ENCODE measurements at regions not wholly inside any gene's neighbourhood (a gene's known extent, or its start where the extent isn't known, plus 50 kb on each side); places are given as distances from the start of the nearest gene placed in this dataset.

GRCh38 chr2:16103614-16104314 lies 163.4 kb downstream of the MYCN start:
- H3K27ac ChIP-seq: no peak overlapping the region
- WGBS, 2 donors: 81 to 86% methylated on average over 11 to 12 of the region's 12 CpGs
- H3K36me3 ChIP-seq: no peaks in the 10 kb centered on the region

GRCh38 chr2:16102976-16103380 lies 162.6 kb downstream of the MYCN start:
- Histone ChIP-seq H3K36me3 (no peaks in the 10 kb centered on the region), H3K27me3 (peaks cover 0 to 8% (median 0%) of the 10 kb centered on the region in 4 donors), H3K9me3 (no peaks in the 10 kb centered on the region), H3K27ac (no peak overlapping the region), H3K4me1 (peaks cover 0 to 9% (median 0%) of the 10 kb centered on the region in 3 donors), H3K4me3 (no peak overlapping the region)
- TF ChIP-seq POLR2A (IDR thresholded peaks at IDR 0.05) (no peak), CTCF (IDR thresholded peaks at IDR 0.05) (no peak)
- intact Hi-C loops (cut with DNase I): no loop called here
- WGBS, 2 donors: 72 to 90% methylated on average over 3 to 16 of the region's 16 CpGs
- no peak for DNase-seq

More at GRCh38 chr2:16103614-16104314, 163.4 kb downstream of the MYCN start:
- intact Hi-C loops (cut with DNase I): no loop called here
- peaks cover 0 to 9% (median 0%) of the 10 kb centered on the region in 3 donors for H3K4me1 ChIP-seq
- H3K4me3 ChIP-seq: no peak overlapping the region
- TF ChIP-seq POLR2A (IDR thresholded peaks at IDR 0.05) (no peak), CTCF (IDR thresholded peaks at IDR 0.05) (no peak)
- no peak for DNase-seq
- no peaks in the 10 kb centered on the region for H3K9me3 ChIP-seq
- peaks cover 0 to 8% (median 0%) of the 10 kb centered on the region in 4 donors for H3K27me3 ChIP-seq

- Histone ChIP-seq H3K27me3 (peaks cover 0 to 8% (median 0%) of the 10 kb centered on the region in 4 donors), H3K27ac (no peak overlapping the region), H3K9me3 (no peaks in the 10 kb centered on the region), H3K4me1 (peaks cover 0 to 9% (median 0%) of the 10 kb centered on the region in 3 donors), H3K4me3 (no peak overlapping the region), H3K36me3 (no peaks in the 10 kb centered on the region)
- no peak for DNase-seq
- 82 to 87% methylated on average over 10 to 12 of the region's 14 CpGs for WGBS, 2 donors
- TF ChIP-seq CTCF (IDR thresholded peaks at IDR 0.05) (no peak), POLR2A (IDR thresholded peaks at IDR 0.05) (no peak)
- intact Hi-C loops (cut with DNase I): no loop called here
Measured at GRCh38 chr2:16102358-16102975, 162.1 kb downstream of the MYCN start.

GRCh38 chr2:16101196-16101595 lies 160.8 kb downstream of the MYCN start:
- TF ChIP-seq CTCF (IDR thresholded peaks at IDR 0.05) (no peak), POLR2A (IDR thresholded peaks at IDR 0.05) (no peak)
- Histone ChIP-seq H3K36me3 (no peaks in the 10 kb centered on the region), H3K4me1 (peaks cover 0 to 9% (median 0%) of the 10 kb centered on the region in 3 donors), H3K4me3 (no peak overlapping the region), H3K9me3 (no peaks in the 10 kb centered on the region), H3K27me3 (peaks cover 0 to 5% (median 0%) of the 10 kb centered on the region in 4 donors), H3K27ac (no peak overlapping the region)
- DNase-seq: no peak
- intact Hi-C loops (cut with DNase I): no loop called here
- WGBS, 2 donors: 74 to 81% methylated on average over 3 of the region's 3 CpGs

- H3K4me1 ChIP-seq: no peaks in the 10 kb centered on the region
- TF ChIP-seq CTCF (IDR thresholded peaks at IDR 0.05) (no peak), POLR2A (IDR thresholded peaks at IDR 0.05) (no peak)
- no peak overlapping the region for H3K27ac ChIP-seq
- no peaks in the 10 kb centered on the region for H3K36me3 ChIP-seq
- no peak for DNase-seq
- no peak overlapping the region for H3K4me3 ChIP-seq
- WGBS, 2 donors: 86 to 92% methylated on average over 1 of the region's 1 CpG
- intact Hi-C loops (cut with DNase I): no loop called here
- peaks cover 0 to 4% (median 0%) of the 10 kb centered on the region in 4 donors for H3K27me3 ChIP-seq
- no peaks in the 10 kb centered on the region for H3K9me3 ChIP-seq
Measured at GRCh38 chr2:16100006-16100405, 159.7 kb downstream of the MYCN start.
